SK-N-SH (cell line): ENCODE measurements at regions not wholly inside any gene's neighbourhood (a gene's known extent, or its start where the extent isn't known, plus 50 kb on each side); places are given as distances from the start of the nearest gene placed in this dataset.

Source experiments
- CTCF ChIA-PET: fragments of 300-600, 350-600 bp; formaldehyde crosslinking; extraction: SDS; loops from one replicate; lab custom pipeline; 2021; lab: Yijun Ruan, JAX
- POLR2A ChIA-PET: fragments of 350-600 bp; sonication (Branson Sonifier 250); formaldehyde crosslinking; extraction: SDS; loops from one replicate; lab custom pipeline; 2020; ENCODE audit warnings: antibody characterized with exemption, inconsistent platforms; lab: Yijun Ruan, JAX
- DNase-seq: peaks from one replicate; pipeline ENCODE4 v3.0.0; 2012
- H2AFZ ChIP-seq: fragments of 200-600 bp; sonication (generic); 2 replicates; pipeline ENCODE4 v1.8.1; 2016; ENCODE audit warnings: antibody characterized with exemption, mild to moderate bottlenecking, low read depth
- H3F3A ChIP-seq: fragments of 200-600 bp; sonication (generic); replicated peaks from 2 replicates; pipeline ENCODE3; 2016; ENCODE audit warnings: antibody characterized with exemption, mild to moderate bottlenecking; ENCODE audit not compliant: insufficient read depth
- H3K27ac ChIP-seq, 2 experiments: fragments of 200-500 bp in 1 of 2; fragments of 200-600 bp in 1 of 2; sonication (Bioruptor generic) in 1 of 2; sonication (generic), shearing (Covaris generic) in 1 of 2; 2 replicates each; pipeline versions ENCODE4 v1.5.1 to v1.6.1; 2014 to 2016; ENCODE audit warnings: low read depth in 2 of 2, inconsistent platforms in 1 of 2, low read length in 1 of 2, mild to moderate bottlenecking in 1 of 2, mixed read lengths in 1 of 2
- H3K27me3 ChIP-seq: fragments of 200-600 bp; sonication (generic), shearing (Covaris generic); 2 replicates; pipeline ENCODE4 v1.6.1; 2016; ENCODE audit warnings: mixed run types; ENCODE audit not compliant: insufficient read depth
- H3K36me3 ChIP-seq, 2 experiments: fragments of 200-500 bp in 1 of 2; fragments of 200-600 bp in 1 of 2; sonication (Bioruptor generic) in 1 of 2; sonication (generic) in 1 of 2; replicated peaks in 1 of 2; 2 replicates each; pipeline versions ENCODE3 to v1.5.1; 2014 to 2016; ENCODE audit warnings: low read length in 1 of 2, mild to moderate bottlenecking in 1 of 2; ENCODE audit not compliant: insufficient read depth in 2 of 2, control insufficient read depth in 1 of 2
- H3K4me1 ChIP-seq, 2 experiments: fragments of 200-500 bp in 1 of 2; fragments of 200-600 bp in 1 of 2; sonication (Bioruptor generic) in 1 of 2; sonication (generic), shearing (Covaris generic) in 1 of 2; 2 replicates each; pipeline versions ENCODE4 v1.5.1 to v1.6.1; 2014 to 2016; ENCODE audit warnings: low read depth in 1 of 2, low read length in 1 of 2, mixed run types in 1 of 2; ENCODE audit not compliant: insufficient read depth in 2 of 2, control insufficient read depth in 1 of 2
- H3K4me2 ChIP-seq: fragments of 200-600 bp; sonication (generic), shearing (Covaris generic); 2 replicates; pipeline ENCODE4 v1.6.1; 2017; ENCODE audit warnings: mixed run types
- H3K4me3 ChIP-seq, 2 experiments: fragments of 200-500 bp in 1 of 2; fragments of 200-600 bp in 1 of 2; sonication (Bioruptor generic) in 1 of 2; sonication (generic), shearing (Covaris generic) in 1 of 2; 2 replicates each; pipeline versions ENCODE4 v1.5.1 to v1.8.1; 2014 to 2016; ENCODE audit warnings: low read depth in 2 of 2, inconsistent platforms in 1 of 2, low read length in 1 of 2, mild to moderate bottlenecking in 1 of 2, mixed read lengths in 1 of 2, moderate library complexity in 1 of 2
- H3K79me2 ChIP-seq: fragments of 200-600 bp; sonication (generic); 2 replicates; pipeline ENCODE4 v1.8.1; 2017; ENCODE audit warnings: mild to moderate bottlenecking; ENCODE audit not compliant: insufficient read depth
- H3K9ac ChIP-seq: fragments of 200-600 bp; sonication (generic); 2 replicates; pipeline ENCODE4 v1.6.1; 2017; ENCODE audit warnings: mixed run types
- H3K9me2 ChIP-seq: fragments of 200-600 bp; sonication (generic); 2 replicates; pipeline ENCODE4 v1.6.1; 2017; ENCODE audit warnings: mixed run types
- H3K9me3 ChIP-seq: fragments of 200-600 bp; sonication (generic); 2 replicates; pipeline ENCODE4 v1.6.1; 2017; ENCODE audit warnings: mixed run types, mild to moderate bottlenecking, moderate library complexity
- H4K20me1 ChIP-seq: fragments of 200-600 bp; sonication (generic); 2 replicates; pipeline ENCODE4 v1.6.1; 2017; ENCODE audit warnings: mild to moderate bottlenecking, mixed run types; ENCODE audit not compliant: insufficient read depth
- CHD2 ChIP-seq: fragments of 150-350 bp; IDR thresholded peaks from 2 replicates; pipeline ENCODE4 v1.6.1; 2018; ENCODE audit warnings: low read length; ENCODE audit not compliant: partially characterized antibody
- CTCF ChIP-seq: fragments of 200-600 bp; sonication (generic); IDR thresholded peaks from 2 replicates; pipeline ENCODE4 v1.6.1; 2017; ENCODE audit warnings: antibody characterized with exemption, mild to moderate bottlenecking, moderate library complexity
- ELF1 ChIP-seq: IDR thresholded peaks from 2 replicates; pipeline ENCODE4 v1.4.0; 2012
- EP300 ChIP-seq, 2 experiments: IDR thresholded peaks; 2 replicates each; pipeline versions ENCODE4 v1.4.0 to v1.6.1; 2012; ENCODE audit warnings: borderline replicate concordance in 1 of 2, low read depth in 1 of 2, low read length in 1 of 2
- EZH2phosphoT487 ChIP-seq: fragments of 200-600 bp; sonication (generic); IDR thresholded peaks from 2 replicates; pipeline ENCODE4 v1.6.1; 2017; ENCODE audit warnings: low read depth, mixed run types, mild to moderate bottlenecking, antibody characterized with exemption, moderate library complexity, borderline replicate concordance
- FOXJ3 ChIP-seq: sonication (generic); formaldehyde crosslinking; IDR thresholded peaks from 2 replicates; pipeline ENCODE4 v1.5.1; 2020; ENCODE audit warnings: mild to moderate bottlenecking, missing genetic modification reagents
- GABPA ChIP-seq: IDR thresholded peaks from 2 replicates; pipeline ENCODE4 v1.4.0; 2012; ENCODE audit warnings: low read depth, mild to moderate bottlenecking
- IRF3 ChIP-seq: fragments of 150-350 bp; IDR thresholded peaks from 2 replicates; pipeline ENCODE4 v1.6.1; 2016; ENCODE audit warnings: mild to moderate bottlenecking, low read depth, low read length
- MAX ChIP-seq: IDR thresholded peaks from 2 replicates; pipeline ENCODE4 v1.4.0; 2012; ENCODE audit warnings: low read depth
- MEF2A ChIP-seq: IDR thresholded peaks from 2 replicates; pipeline ENCODE4 v1.4.0; 2012; ENCODE audit warnings: low read depth, borderline replicate concordance
- NFIC ChIP-seq: IDR thresholded peaks from 2 replicates; pipeline ENCODE4 v1.4.0; 2012; ENCODE audit warnings: borderline replicate concordance
- POLR2AphosphoS5 ChIP-seq: IDR thresholded peaks from 2 replicates; pipeline ENCODE4 v1.6.1; 2012; ENCODE audit warnings: low read depth, low read length
- RAD21 ChIP-seq: IDR thresholded peaks from 2 replicates; pipeline ENCODE4 v1.6.1; 2012; ENCODE audit warnings: mild to moderate bottlenecking, low read length
- RXRA ChIP-seq: IDR thresholded peaks from 2 replicates; pipeline ENCODE4 v1.4.0; 2012; ENCODE audit warnings: low read depth, mild to moderate bottlenecking, borderline replicate concordance
- SIN3A ChIP-seq: IDR thresholded peaks from 2 replicates; pipeline ENCODE4 v1.6.1; 2012; ENCODE audit warnings: low read depth, mild to moderate bottlenecking, low read length, moderate library complexity, borderline replicate concordance
- TAF1 ChIP-seq: IDR thresholded peaks from 2 replicates; pipeline ENCODE4 v1.6.1; 2012; ENCODE audit warnings: low read depth, mild to moderate bottlenecking, low read length, moderate library complexity, borderline replicate concordance
- TCF12 ChIP-seq: IDR thresholded peaks from 2 replicates; pipeline ENCODE4 v1.4.0; 2012
- TEAD4 ChIP-seq: IDR thresholded peaks from 2 replicates; pipeline ENCODE4 v1.4.0; 2012; ENCODE audit warnings: mild to moderate bottlenecking, borderline replicate concordance; ENCODE audit not compliant: insufficient read depth
- USF2 ChIP-seq: fragments of 150-350 bp; IDR thresholded peaks from 2 replicates; pipeline ENCODE4 v1.6.1; 2017; ENCODE audit warnings: antibody characterized with exemption, low read length, low read depth, borderline replicate concordance
- ZBTB33 ChIP-seq: IDR thresholded peaks from 2 replicates; pipeline ENCODE4 v1.4.0; 2012; ENCODE audit warnings: low read depth, borderline replicate concordance
- WGBS: methylation state at CpG from one replicate; pipeline ENCODE4 v1.1.6; 2017; ENCODE audit warnings: low lambda C conversion rate; 5-methylcytosine and 5-hydroxymethylcytosine counted together
- TF ChIP-seq, protein P1 (sequence below): IDR thresholded peaks from 2 replicates; pipeline ENCODE4; 2012

- TF ChIP-seq ZBTB33 (no peak), CHD2 (no peak), EP300 (IDR thresholded peaks at IDR 0.05; ENCODE audit: borderline replicate concordance in 1 of 2, low read depth in 1 of 2, low read length in 1 of 2) (peak; percentile 32 to 50; a peak in 2 of 4 replicates), TCF12 (peak; percentile 58)
- TF ChIP-seq, protein P1, sequence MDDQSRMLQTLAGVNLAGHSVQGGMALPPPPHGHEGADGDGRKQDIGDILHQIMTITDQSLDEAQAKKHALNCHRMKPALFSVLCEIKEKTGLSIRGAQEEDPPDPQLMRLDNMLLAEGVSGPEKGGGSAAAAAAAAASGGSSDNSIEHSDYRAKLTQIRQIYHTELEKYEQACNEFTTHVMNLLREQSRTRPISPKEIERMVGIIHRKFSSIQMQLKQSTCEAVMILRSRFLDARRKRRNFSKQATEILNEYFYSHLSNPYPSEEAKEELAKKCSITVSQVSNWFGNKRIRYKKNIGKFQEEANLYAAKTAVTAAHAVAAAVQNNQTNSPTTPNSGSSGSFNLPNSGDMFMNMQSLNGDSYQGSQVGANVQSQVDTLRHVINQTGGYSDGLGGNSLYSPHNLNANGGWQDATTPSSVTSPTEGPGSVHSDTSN, result peak; percentile 64; the same call in 1 of the 2 replicates
- TF ChIP-seq, all 33 proteins: peak for 5
Measured at GRCh38 chr4:181822005-181822375, 421.2 kb upstream of the TENM3 start (continued).

GRCh38 chr4:181823183-181823582 lies 420.0 kb upstream of the TENM3 start:
- H2AFZ ChIP-seq, result no peak overlapping the region
- TF ChIP-seq EZH2phosphoT487 (no peak), TAF1 (no peak), CTCF (no peak), RXRA (no peak), POLR2AphosphoS5 (no peak), TEAD4 (no peak), NFIC (no peak), USF2 (no peak), ELF1 (no peak), MAX (no peak), RAD21 (no peak), SIN3A (no peak), FOXJ3 (CRISPR knock-in tag) (no peak), MEF2A (no peak), IRF3 (no peak), EP300 (IDR thresholded peaks at IDR 0.05; ENCODE audit: borderline replicate concordance in 1 of 2, low read depth in 1 of 2, low read length in 1 of 2) (no peak), GABPA (no peak)
- TF ChIP-seq, protein P1, result no peak
- H3K79me2 ChIP-seq, result no peaks in the 10 kb centered on the region

More at GRCh38 chr4:181823183-181823582, 420.0 kb upstream of the TENM3 start:
- H3K36me3 ChIP-seq, result no peaks in the 10 kb centered on the region
- no peak overlapping the region for H3K4me2 ChIP-seq
- no peak overlapping the region for H3K4me3 ChIP-seq
- H3K4me1 ChIP-seq, result peaks cover 3 to 10% of the 10 kb centered on the region in 2 experiments; a peak in 3 of 4 replicates
- no peaks in the 10 kb centered on the region for H3K27me3 ChIP-seq
- POLR2A ChIA-PET, result no interaction called here
- no peaks in the 10 kb centered on the region for H4K20me1 ChIP-seq
- H3K27ac ChIP-seq, result no peak overlapping the region
- CTCF ChIA-PET, result no interaction called here
- WGBS, result 88% methylated on average over 1 of the region's 1 CpG
- H3K9ac ChIP-seq, result no peak overlapping the region
- no peak for DNase-seq
- H3F3A ChIP-seq, result no peaks in the 10 kb centered on the region
- H3K9me2 ChIP-seq, result no peaks in the 10 kb centered on the region
- H3K9me3 ChIP-seq, result no peaks in the 10 kb centered on the region
